GM18508 (cell line): ENCODE measurements at regions not wholly inside any gene's neighbourhood (a gene's known extent, or its start where the extent isn't known, plus 50 kb on each side); places are given as distances from the start of the nearest gene placed in this dataset.
"Not testable (repeated sequence)": the region's sequence is repeated elsewhere in the genome, so short reads cannot be mapped to it uniquely, and the experiment has no call there.

Experiments
- ATAC-seq: cut with Tn5 transposase; IDR thresholded peaks from one replicate; pipeline ENCODE4 v1.9.1; 2021; ENCODE audit warnings: moderate number of reproducible peaks; ENCODE audit not compliant: insufficient read depth, unreplicated experiment

- ATAC-seq = no peak
Measured at GRCh38 chr13:109271061-109271460, 515.3 kb downstream of the IRS2 start.

- ATAC-seq = not testable (repeated sequence)
Measured at GRCh38 chr13:109269381-109269780, 517.0 kb downstream of the IRS2 start.

GRCh38 chr13:109268492-109268891 lies 517.9 kb downstream of the IRS2 start:
- not testable (repeated sequence) for ATAC-seq

- ATAC-seq = not testable (repeated sequence)
Measured at GRCh38 chr13:109267400-109267799, 519.0 kb downstream of the IRS2 start.

DNA sequence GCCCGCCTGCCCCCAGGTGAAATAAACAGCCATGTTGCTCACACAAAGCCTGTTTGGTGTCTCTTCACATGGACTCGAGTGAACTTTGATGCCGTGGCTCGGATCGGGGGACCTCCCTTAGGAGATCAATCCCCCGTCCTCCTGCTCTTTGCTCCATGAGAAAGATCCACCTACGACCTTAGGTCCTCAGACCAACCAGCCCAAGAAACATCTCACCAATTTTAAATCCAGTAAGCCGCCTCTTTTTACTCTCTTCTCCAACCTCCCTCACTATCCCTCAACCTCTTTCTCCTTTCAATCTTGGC lies 521.0 kb downstream of the IRS2 start:
- ATAC-seq = not testable (repeated sequence)

- not testable (repeated sequence) for ATAC-seq
Measured at GRCh38 chr13:109264603-109265437, 521.6 kb downstream of the IRS2 start.

DNA sequence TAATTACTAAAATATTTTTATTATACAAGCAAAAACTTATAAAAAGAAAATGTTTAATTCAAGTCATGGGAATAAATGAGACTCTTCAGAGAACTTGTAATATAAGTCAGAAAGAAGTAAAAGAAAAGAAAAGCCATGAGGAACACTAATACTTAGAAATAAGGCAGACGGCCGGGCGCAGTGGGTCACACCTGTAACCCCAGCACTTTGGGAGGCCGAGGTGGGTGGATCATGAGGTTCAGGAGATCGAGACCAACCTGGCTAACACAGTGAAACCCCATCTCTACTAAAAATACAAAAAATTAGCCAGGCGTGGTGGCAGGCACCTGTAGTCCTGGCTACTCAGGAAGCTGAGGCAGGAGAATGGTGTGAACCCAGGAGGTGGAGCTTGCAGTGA lies 528.6 kb downstream of the IRS2 start:
- ATAC-seq = not testable (repeated sequence)
